ENCODE measurements at regions not wholly inside any gene's neighbourhood (a gene's known extent, or its start where the extent isn't known, plus 50 kb on each side); places are given as distances from the start of the nearest gene placed in this dataset.
"Not testable (repeated sequence)": the region's sequence is repeated elsewhere in the genome, so short reads cannot be mapped to it uniquely, and the experiment has no call there.

DNA sequence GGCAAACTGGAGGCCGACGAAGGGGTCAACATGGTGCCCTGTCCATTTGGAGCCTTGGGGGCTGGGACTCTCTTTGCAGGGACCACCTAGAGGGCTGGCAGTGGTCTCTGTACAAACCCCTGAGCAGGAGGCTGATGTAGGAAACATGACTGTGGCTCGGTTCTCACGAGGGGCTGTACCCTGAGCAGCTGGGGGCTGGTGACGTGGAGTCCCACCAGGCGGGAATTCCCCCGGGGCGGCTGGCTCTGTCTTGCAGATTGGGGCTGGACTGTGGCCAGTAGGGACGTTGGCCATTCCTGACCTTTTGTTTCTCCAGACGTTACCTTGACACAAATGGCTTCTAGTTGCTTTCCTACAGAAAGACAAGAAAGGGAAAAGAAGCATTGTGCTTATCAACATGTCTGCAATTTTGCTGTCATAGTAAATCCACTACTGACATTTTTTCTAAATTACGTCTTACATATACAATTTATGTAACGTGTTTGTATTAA is 115.6 kb upstream of the PRKX start:
- H3K4me3 Mint-ChIP-seq; H3K9me3 Mint-ChIP-seq; H3K27ac Mint-ChIP-seq; H3K27me3 Mint-ChIP-seq (ENCODE audit: low read depth); DNase-seq; ATAC-seq (replicated peaks in 1 of 2); H3K4me1 Mint-ChIP-seq (ENCODE audit: low read depth); H3K36me3 Mint-ChIP-seq (ENCODE audit: insufficient read depth in 2 of 2): not testable (repeated sequence)

DNA sequence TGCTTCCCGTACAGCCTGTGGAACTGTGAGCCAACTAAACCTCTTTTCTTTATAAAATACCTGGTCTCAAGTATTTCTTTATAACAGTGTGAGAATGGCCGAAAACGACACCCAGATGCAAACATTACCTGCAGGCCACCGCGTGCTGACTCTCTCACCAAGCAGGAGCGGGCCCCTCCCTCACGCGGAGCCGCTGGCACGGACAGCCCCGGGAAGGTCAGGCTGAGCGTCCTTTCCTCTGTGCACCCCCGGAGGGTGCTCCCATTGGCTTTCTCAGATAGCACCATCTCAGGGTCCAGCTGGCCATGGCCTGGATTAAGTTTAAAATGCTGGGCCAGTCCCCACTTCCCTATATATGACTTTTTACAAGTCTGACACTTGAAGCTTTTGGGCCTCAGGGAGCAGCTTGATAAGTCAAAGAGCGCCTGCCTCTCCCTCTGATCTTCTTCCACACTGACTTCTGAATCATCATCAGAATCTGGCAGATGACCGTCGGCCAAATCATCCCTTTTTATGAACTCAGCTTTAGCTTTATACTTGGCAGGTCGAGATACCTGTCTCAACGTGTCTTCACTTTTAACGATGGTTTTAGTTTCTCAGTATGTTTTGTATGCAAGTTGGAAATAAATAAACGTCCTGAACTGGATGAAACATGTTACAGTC is 115.1 kb upstream of the PRKX start:
- H3K4me1 Mint-ChIP-seq (ENCODE audit: low read depth); ATAC-seq (replicated peaks in 1 of 2); H3K9me3 Mint-ChIP-seq; H3K4me3 Mint-ChIP-seq; H3K27me3 Mint-ChIP-seq (ENCODE audit: low read depth); H3K27ac Mint-ChIP-seq; DNase-seq; H3K36me3 Mint-ChIP-seq (ENCODE audit: insufficient read depth in 2 of 2): not testable (repeated sequence)

DNA sequence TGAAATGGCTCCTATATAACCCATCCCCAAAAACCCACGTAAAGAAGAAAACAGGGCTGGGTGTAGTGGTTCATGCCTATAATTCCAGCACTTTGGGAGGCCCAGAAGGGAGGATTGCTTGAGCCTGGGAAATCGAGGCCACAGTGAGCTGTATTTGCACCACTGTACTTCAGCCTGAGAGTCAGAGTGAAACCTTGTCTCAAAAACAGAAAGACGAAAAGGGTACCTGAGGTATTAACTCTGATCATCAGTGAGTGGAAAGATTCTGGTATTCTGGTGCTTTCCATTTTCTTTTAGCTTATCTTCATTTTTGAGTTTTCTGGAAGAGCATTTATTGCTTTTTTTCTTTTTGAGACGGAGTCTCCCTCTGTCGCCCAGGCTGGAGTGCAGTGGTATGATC is 110.6 kb upstream of the PRKX start:
- peaks cover 7 to 13% of the 10 kb centered on the region in 2 donors for H3K36me3 Mint-ChIP-seq (ENCODE audit: insufficient read depth in 2 of 2)
- not testable (repeated sequence) for H3K9me3 Mint-ChIP-seq; H3K27ac Mint-ChIP-seq; H3K4me3 Mint-ChIP-seq; H3K4me1 Mint-ChIP-seq (ENCODE audit: low read depth); H3K27me3 Mint-ChIP-seq (ENCODE audit: low read depth); DNase-seq; ATAC-seq (replicated peaks in 1 of 2)

DNA sequence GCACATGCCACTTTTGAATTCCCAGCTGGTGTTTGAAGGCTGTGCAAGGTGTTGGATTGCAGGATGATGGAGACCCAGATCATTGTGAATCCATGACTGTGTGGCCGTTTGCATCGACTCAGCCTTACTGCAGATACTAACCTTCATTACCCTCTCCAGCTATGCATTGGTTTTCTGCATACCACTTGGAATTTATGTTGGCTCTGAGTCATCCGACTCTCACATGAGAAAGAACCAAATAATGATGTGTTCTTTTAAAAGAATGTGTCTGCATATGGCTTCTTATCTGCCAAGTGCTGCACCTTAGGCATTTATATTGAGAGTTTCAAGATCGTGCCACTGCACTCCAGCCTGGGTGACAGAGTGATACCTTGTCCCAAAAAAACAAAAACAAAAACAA is 106.7 kb upstream of the PRKX start:
- Mint-ChIP-seq H3K27ac (no peak overlapping the region), H3K36me3 (ENCODE audit: insufficient read depth in 2 of 2) (peaks cover 7 to 18% of the 10 kb centered on the region in 2 donors), H3K4me3 (no peak overlapping the region), H3K4me1 (ENCODE audit: low read depth) (peaks cover 19% of the 10 kb centered on the region), H3K9me3 (no peaks in the 10 kb centered on the region), H3K27me3 (ENCODE audit: low read depth) (no peaks in the 10 kb centered on the region)
- ATAC-seq (replicated peaks in 1 of 2) = no peak
- DNase-seq = no peak

DNA sequence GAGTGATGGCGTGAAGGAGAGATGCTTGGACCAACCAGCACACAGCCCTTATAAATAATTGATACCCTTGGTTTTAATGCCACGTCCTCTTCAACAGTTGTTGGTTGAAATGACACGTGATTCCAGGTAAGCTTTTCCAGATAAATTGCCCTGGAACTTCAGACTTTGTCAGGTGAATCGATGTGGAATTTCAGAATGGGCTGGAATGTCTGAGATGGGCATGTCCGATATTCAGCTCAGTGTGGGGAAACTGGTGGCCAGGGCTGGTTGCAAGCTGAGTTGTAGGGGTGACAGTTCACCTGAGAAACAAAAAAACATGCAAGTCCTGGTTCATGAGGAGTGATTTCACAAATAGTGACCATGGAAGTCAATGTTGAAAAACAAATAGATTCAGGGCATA is 104.0 kb upstream of the PRKX start:
- not testable (repeated sequence) for H3K27me3 Mint-ChIP-seq (ENCODE audit: low read depth); H3K9me3 Mint-ChIP-seq; DNase-seq; ATAC-seq (replicated peaks in 1 of 2); H3K4me3 Mint-ChIP-seq
- peak overlapping the region; percentile 46 for H3K27ac Mint-ChIP-seq
- peaks cover 30% of the 10 kb centered on the region for H3K4me1 Mint-ChIP-seq (ENCODE audit: low read depth)
- peaks cover 0 to 13% of the 10 kb centered on the region in 2 donors for H3K36me3 Mint-ChIP-seq (ENCODE audit: insufficient read depth in 2 of 2)

DNA sequence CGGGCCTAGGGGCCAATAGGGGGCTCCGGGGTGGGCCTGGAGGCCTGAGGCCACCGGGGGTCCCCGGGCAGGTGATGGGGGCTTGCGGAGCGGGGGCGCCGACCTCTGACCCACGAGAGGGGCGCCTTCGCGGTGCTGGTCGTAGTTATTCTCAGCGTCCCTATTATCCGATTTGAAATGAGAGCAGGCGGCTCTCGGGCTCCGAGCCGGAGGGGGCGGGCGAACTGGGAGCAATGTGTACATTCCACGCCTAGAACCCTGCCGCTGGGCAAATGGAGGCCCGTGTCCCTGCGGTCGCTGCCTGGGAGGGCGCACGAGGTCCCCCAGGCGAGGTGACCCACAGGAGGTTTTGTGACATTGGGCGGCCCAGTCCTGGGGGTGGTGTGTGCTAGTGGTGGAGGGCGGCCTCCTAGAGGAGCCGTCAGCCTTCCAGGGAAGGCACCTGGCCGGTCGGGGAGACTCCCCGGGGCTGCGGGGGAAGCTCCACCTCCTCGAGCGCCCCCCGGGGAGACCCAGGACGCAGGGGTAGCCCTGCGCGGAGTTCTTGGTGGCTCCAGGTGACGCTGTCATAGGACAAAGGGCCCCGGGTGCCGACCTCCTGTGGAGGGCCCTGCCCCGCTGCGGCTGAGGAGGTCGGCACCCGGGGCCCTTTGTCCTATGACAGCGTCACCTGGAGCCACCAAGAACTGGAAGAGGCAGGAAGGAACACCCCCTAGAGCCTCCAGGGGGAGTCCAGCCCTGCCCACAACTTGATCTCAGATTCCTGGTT is 102.6 kb upstream of the PRKX start:
- H3K27ac Mint-ChIP-seq = peak overlapping the region; percentile 87
- peaks cover 44% of the 10 kb centered on the region for H3K4me1 Mint-ChIP-seq (ENCODE audit: low read depth)
- ATAC-seq (replicated peaks in 1 of 2) (no peak), DNase-seq (peak; percentile 28 to 51)
- no peaks in the 10 kb centered on the region for H3K9me3 Mint-ChIP-seq
- H3K4me3 Mint-ChIP-seq = peak overlapping the region; percentile 74 to 97
- peaks cover 0 to 11% of the 10 kb centered on the region in 2 donors for H3K36me3 Mint-ChIP-seq (ENCODE audit: insufficient read depth in 2 of 2)
- H3K27me3 Mint-ChIP-seq (ENCODE audit: low read depth) = no peaks in the 10 kb centered on the region

DNA sequence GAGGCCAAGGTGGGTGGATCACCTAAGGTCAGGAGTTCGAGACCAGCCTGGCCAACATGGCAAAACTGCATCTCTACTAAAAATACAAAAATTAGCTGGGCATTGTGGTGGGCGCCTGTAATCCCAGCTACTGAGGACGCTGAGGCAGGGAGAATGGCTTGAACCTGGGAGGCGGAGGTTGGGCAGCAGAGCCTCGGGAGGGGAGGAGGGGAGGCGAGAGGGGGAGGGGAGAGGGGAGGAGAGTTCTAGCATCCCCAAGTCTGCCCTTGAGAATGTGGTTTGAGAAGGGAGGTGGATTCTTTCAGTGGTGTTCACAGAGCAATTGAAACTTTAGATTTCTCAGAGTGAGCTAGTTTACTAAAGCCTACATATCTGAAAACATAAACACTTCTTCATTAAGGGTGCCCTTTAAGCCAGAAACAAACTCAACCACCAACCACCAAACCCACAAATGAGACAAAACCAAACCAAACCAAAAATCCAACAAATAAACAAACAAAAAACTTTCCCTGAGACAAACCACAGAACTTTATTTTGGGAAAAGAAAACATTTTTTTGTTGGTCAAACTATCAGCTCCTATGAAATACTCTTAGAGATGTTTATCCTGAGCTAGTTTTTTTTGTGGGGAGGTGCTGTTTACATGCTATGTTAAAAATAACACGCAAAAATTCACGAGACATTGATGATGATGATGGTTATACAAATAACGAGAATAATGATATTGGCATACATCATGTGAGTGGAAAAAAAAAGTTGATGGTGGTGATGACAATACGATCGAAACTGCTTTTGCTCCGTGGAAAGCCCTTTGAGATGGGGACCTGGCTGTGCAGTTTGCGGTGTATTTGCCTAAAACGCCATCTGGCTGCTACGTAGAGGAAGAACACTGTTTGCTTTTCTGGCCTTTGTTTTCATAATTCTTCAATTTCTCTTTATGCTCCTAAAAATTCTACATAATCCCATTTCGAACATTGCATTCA is 98.2 kb upstream of the PRKX start:
- peak overlapping the region; percentile 21 to 82 for H3K4me3 Mint-ChIP-seq
- H3K27ac Mint-ChIP-seq = peak overlapping the region; percentile 56
- ATAC-seq (replicated peaks in 1 of 2) = no peak
- no peaks in the 10 kb centered on the region for H3K9me3 Mint-ChIP-seq
- H3K4me1 Mint-ChIP-seq (ENCODE audit: low read depth) = peaks cover 36% of the 10 kb centered on the region
- peak; percentile 32 to 67 for DNase-seq
- H3K27me3 Mint-ChIP-seq (ENCODE audit: low read depth) = peaks cover 13% of the 10 kb centered on the region
- peaks cover 0 to 4% of the 10 kb centered on the region in 2 donors for H3K36me3 Mint-ChIP-seq (ENCODE audit: insufficient read depth in 2 of 2)

DNA sequence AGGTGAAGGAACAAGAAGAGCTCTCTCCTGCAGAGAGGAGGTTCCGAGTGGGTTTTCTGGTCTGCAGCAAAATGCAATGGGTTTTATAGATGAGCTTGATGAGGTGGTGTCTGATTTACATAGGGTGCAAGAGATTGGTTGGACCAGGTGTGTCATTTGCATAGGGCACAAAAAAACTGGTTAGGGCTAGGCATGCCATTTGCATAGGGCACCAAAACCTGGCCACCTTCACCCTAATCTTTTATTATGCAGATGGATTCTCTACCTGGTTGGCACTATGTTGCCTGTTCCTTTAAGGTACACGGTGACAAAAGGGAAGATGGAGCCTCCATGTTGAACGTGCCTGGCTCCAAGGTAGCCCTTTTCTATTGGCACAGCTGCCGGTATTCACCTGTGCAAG is 94.5 kb upstream of the PRKX start:
- DNase-seq = no peak
- peaks cover 13% of the 10 kb centered on the region for H3K27me3 Mint-ChIP-seq (ENCODE audit: low read depth)

DNA sequence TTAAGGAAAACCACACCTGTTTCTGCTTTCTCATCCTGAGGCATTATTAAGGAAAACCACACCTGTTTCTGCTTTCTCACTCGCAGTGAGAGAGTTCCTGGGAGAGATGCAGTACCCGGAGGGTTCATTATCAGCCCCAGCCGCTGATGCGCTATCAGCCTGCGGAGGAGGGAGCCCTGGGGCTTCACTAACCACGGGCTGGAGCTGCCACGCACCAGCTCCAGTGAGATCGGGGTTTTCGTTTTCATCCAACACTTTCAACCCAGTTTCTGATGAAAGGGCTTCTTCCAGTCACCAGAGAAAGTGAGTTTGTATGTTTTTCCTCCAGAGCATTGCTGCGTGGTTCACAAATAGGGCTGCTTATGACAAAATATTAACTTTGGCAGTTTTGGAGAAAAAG is 93.2 kb upstream of the PRKX start:
- ATAC-seq (replicated peaks in 1 of 2) (no peak), DNase-seq (no peak)
- Mint-ChIP-seq H3K27me3 (ENCODE audit: low read depth) (peaks cover 13% of the 10 kb centered on the region), H3K27ac (no peak overlapping the region), H3K9me3 (no peaks in the 10 kb centered on the region), H3K4me1 (ENCODE audit: low read depth) (peaks cover 9% of the 10 kb centered on the region), H3K36me3 (ENCODE audit: insufficient read depth in 2 of 2) (no peaks in the 10 kb centered on the region), H3K4me3 (no peak overlapping the region)

More for the DNA sequence above, 94.5 kb upstream of the PRKX start:
- no peak for ATAC-seq (replicated peaks in 1 of 2)
- Mint-ChIP-seq H3K4me1 (ENCODE audit: low read depth) (peaks cover 21% of the 10 kb centered on the region), H3K9me3 (no peaks in the 10 kb centered on the region), H3K27ac (no peak overlapping the region), H3K36me3 (ENCODE audit: insufficient read depth in 2 of 2) (no peaks in the 10 kb centered on the region), H3K4me3 (no peak overlapping the region)

DNA sequence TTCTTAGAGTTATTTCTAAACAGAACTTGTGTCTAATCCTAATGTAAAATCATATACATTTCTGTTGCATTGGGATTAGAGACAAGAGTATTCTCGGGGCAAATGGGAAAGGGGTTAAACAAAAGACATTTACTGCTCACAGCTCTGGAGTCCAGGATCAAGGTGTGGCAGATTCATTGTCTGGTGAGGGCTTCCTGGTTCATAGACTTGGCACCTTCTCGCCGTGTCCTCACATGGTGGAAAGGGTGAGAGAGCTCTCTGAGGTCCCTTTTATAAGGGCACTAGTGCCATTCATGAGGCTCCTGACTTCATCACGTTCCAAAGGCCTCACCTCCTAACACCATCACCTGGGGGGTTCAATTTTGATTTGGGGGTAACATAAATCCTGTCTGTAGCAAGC is 90.3 kb upstream of the PRKX start:
- ATAC-seq (replicated peaks in 1 of 2) = no peak
- DNase-seq = no peak
- Mint-ChIP-seq H3K4me1 (ENCODE audit: low read depth) (no peaks in the 10 kb centered on the region), H3K4me3 (no peak overlapping the region), H3K27ac (no peak overlapping the region), H3K27me3 (ENCODE audit: low read depth) (peaks cover 6% of the 10 kb centered on the region), H3K9me3 (no peaks in the 10 kb centered on the region), H3K36me3 (ENCODE audit: insufficient read depth in 2 of 2) (no peaks in the 10 kb centered on the region)

DNA sequence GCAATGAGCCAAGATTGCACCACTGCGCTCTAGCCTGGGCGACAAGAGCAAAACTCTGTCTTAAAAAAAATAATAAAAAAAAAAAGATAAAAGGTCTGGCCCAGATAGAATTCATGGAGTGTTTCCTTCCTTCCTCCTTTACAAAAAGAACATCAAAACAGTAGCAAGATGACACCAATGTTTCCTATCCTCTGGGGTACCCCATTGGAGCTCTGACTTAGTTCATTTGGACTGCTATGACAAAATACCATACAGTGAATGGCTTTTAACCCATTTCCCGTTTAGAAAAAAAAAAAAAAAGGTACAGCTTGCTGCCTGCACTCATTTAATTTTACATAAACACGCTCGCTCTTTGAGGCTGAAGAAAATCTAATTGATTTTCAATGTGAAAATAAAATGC is 89.9 kb upstream of the PRKX start:
- no peaks in the 10 kb centered on the region for H3K36me3 Mint-ChIP-seq (ENCODE audit: insufficient read depth in 2 of 2)
- ATAC-seq (replicated peaks in 1 of 2) (no peak), DNase-seq (no peak)
- no peak overlapping the region for H3K27ac Mint-ChIP-seq
- H3K9me3 Mint-ChIP-seq = no peaks in the 10 kb centered on the region
- H3K27me3 Mint-ChIP-seq (ENCODE audit: low read depth) = peaks cover 6% of the 10 kb centered on the region
- no peaks in the 10 kb centered on the region for H3K4me1 Mint-ChIP-seq (ENCODE audit: low read depth)
- H3K4me3 Mint-ChIP-seq = no peak overlapping the region

DNA sequence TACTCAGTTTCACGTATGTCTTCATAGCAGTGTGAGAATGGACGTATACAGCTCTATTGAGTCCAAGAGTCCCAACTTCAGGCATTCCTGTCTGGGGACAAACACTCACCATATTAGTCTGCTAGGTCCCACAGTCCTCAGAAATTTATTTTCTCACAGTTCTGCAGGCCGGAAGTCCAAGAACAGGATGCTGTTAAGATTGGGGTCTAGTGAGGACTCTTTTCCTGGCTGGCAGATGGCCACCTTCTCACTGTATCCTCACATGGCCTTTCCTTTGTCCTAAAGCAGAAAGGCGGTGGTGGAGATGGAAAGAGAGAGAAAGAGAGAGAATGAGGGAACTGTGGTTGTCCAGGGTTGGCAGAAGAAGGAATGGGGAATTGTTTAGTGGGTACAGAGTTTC is 82.0 kb upstream of the PRKX start:
- H3K27ac Mint-ChIP-seq; ATAC-seq (replicated peaks in 1 of 2); H3K9me3 Mint-ChIP-seq; H3K4me3 Mint-ChIP-seq; H3K36me3 Mint-ChIP-seq (ENCODE audit: insufficient read depth in 2 of 2); DNase-seq; H3K4me1 Mint-ChIP-seq (ENCODE audit: low read depth): not testable (repeated sequence)
- H3K27me3 Mint-ChIP-seq (ENCODE audit: low read depth) = peaks cover 26% of the 10 kb centered on the region

DNA sequence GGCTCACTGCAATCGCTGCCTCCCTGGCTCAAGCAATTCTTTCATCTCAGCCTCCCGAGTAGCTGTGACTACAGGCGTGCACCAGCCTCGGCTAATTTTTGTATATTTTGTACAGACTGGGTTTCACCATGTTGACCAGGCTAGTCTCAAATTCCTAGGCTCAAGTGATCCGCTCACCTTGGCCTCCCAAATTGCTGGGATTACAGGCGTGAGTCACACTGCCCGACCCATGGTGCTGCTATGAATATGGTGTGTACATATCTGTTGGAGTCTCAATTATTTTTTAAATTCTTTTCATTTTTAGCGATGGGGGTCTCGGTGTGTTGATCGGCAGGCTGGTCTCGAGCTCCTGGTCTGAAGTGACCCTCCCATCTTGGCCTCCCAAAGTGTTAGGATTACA is 78.0 kb upstream of the PRKX start:
- H3K36me3 Mint-ChIP-seq (ENCODE audit: insufficient read depth in 2 of 2) = no peaks in the 10 kb centered on the region
- DNase-seq = no peak
- no peaks in the 10 kb centered on the region for H3K9me3 Mint-ChIP-seq
- H3K4me1 Mint-ChIP-seq (ENCODE audit: low read depth) = peaks cover 8% of the 10 kb centered on the region
- no peak overlapping the region for H3K4me3 Mint-ChIP-seq
- ATAC-seq (replicated peaks in 1 of 2) = no peak
- peaks cover 26% of the 10 kb centered on the region for H3K27me3 Mint-ChIP-seq (ENCODE audit: low read depth)
- H3K27ac Mint-ChIP-seq = no peak overlapping the region
